K562 (cell line): ENCODE measurements at regions not wholly inside any gene's neighbourhood (a gene's known extent, or its start where the extent isn't known, plus 50 kb on each side); places are given as distances from the start of the nearest gene placed in this dataset.

ENCODE experiments used
- ARID4B ChIP-seq: sonication (generic); formaldehyde crosslinking; IDR thresholded peaks from 2 replicates; pipeline ENCODE4 v1.8.0; 2022; ENCODE audit warnings: mild to moderate bottlenecking, missing genetic modification reagents
- EGR1 ChIP-seq: fragments of 450-650 bp; conservative IDR thresholded peaks from 2 replicates; pipeline ENCODE4 v1.6.1; 2017; ENCODE audit warnings: mild to moderate bottlenecking
- EP300 ChIP-seq: IDR thresholded peaks from 2 replicates; pipeline ENCODE4 v1.6.1; 2012; ENCODE audit warnings: low read length, improper control_type of control experiment
- FIP1L1 ChIP-seq: fragments of 200-400 bp; formaldehyde crosslinking; IDR thresholded peaks from 2 replicates; pipeline ENCODE4 v1.6.1; 2018; ENCODE audit warnings: mild to moderate bottlenecking, low read depth, low read length; ENCODE audit not compliant: poor library complexity, severe bottlenecking
- PHTF2 ChIP-seq: fragments of 250-450 bp; sonication (Bioruptor Pico); IDR thresholded peaks from 2 replicates; pipeline ENCODE4 v1.5.0; 2021; ENCODE audit warnings: mild to moderate bottlenecking
- SIX5 ChIP-seq, 2 experiments: IDR thresholded peaks; 2 replicates each; pipeline ENCODE4 v1.6.1; 2011; ENCODE audit warnings: low read length in 2 of 2, borderline replicate concordance in 1 of 2, low read depth in 1 of 2, mild to moderate bottlenecking in 1 of 2, moderate library complexity in 1 of 2; ENCODE audit not compliant: insufficient read depth in 1 of 2
- ZKSCAN8 ChIP-seq: fragments of 200-800 bp; sonication (Bioruptor generic); IDR thresholded peaks from 2 replicates; pipeline ENCODE4 v1.6.1; 2016; ENCODE audit warnings: missing genetic modification characterization, missing compliant biosample characterization
- ZNF764 ChIP-seq: fragments of 250-450 bp; sonication (Bioruptor Pico); IDR thresholded peaks from 2 replicates; pipeline ENCODE4 v1.4.0; 2020; ENCODE audit warnings: low read depth, mild to moderate bottlenecking, moderate library complexity

- TF ChIP-seq ZNF764 = no peak
- no peak for TF ChIP-seq FIP1L1
- no peak for TF ChIP-seq SIX5 (IDR thresholded peaks at IDR 0.05; ENCODE audit: borderline replicate concordance in 1 of 2, insufficient read depth in 1 of 2, low read depth in 1 of 2, low read length in 2 of 2)
- TF ChIP-seq EP300 = no peak
- no peak for TF ChIP-seq ZKSCAN8 (CRISPR knock-in tag)
- TF ChIP-seq PHTF2 (CRISPR knock-in tag) = no peak
- TF ChIP-seq ARID4B (CRISPR knock-in tag) = no peak
- no peak for TF ChIP-seq EGR1
Observed at GRCh38 chr3:144380849-144381248, 409.2 kb downstream of the DIPK2A start.
